Endothelial cell of umbilical vein (primary cell): ENCODE measurements at regions not wholly inside any gene's neighbourhood (a gene's known extent, or its start where the extent isn't known, plus 50 kb on each side); places are given as distances from the start of the nearest gene placed in this dataset.

Experiments used
- BruUV-seq: library from RNA; stranded (reverse); fragments of 400-500 nt; replicated peaks from 2 replicates; lab custom pipeline; 2021; lab: Mats Ljungman, UMichigan
- CTCF ChIA-PET: fragments of 300-600, 350-600 bp; sonication (Branson Sonifier 250); formaldehyde crosslinking; loops from one replicate; lab custom pipeline; 2021; ENCODE audit warnings: antibody characterized with exemption, inconsistent platforms; lab: Charles Lee
- POLR2A ChIA-PET: fragments of 300-600, 350-600 bp; sonication (Branson Sonifier 250); formaldehyde crosslinking; loops from one replicate; lab custom pipeline; 2021; ENCODE audit warnings: antibody characterized with exemption, inconsistent platforms; lab: Charles Lee
- DNase-seq: peaks from one replicate; pipeline ENCODE4 v3.0.0-alpha.2; 2011; ENCODE audit warnings: low read depth, low spot score
- FAIRE-seq: peaks from 2 replicates; lab custom pipeline; 2011; peaks lifted over from hg19 to GRCh38; lab: Jason Lieb, UNC
- H2AFZ ChIP-seq: 2 replicates; pipeline ENCODE4 v1.6.0; 2012; ENCODE audit warnings: low read depth, low read length, control low read depth, inconsistent platforms
- H3K27ac ChIP-seq: 2 replicates; pipeline ENCODE4 v1.5.1; 2011; ENCODE audit warnings: low read depth, mild to moderate bottlenecking, control low read depth, low read length, moderate library complexity; ENCODE audit not compliant: insufficient read depth
- H3K27me3 ChIP-seq, 2 experiments: 2 replicates each; pipeline versions ENCODE4 v1.6.0 to v1.6.1; 2011; ENCODE audit warnings: low read length in 2 of 2, mixed read lengths in 1 of 2; ENCODE audit not compliant: control insufficient read depth in 2 of 2, insufficient read depth in 2 of 2
- H3K36me3 ChIP-seq, 2 experiments: 2 replicates in 1 of 2; 3 replicates in 1 of 2; pipeline ENCODE4 v1.5.1; 2011; ENCODE audit warnings: low read length in 2 of 2, mild to moderate bottlenecking in 1 of 2, moderate library complexity in 1 of 2; ENCODE audit not compliant: control insufficient read depth in 2 of 2, insufficient read depth in 2 of 2; ENCODE audit errors: extremely low read depth in 1 of 2
- H3K4me1 ChIP-seq: 3 replicates; pipeline ENCODE4 v1.5.1; 2011; ENCODE audit warnings: mild to moderate bottlenecking, low read length; ENCODE audit not compliant: control insufficient read depth, insufficient read depth; ENCODE audit errors: extremely low read depth
- H3K4me2 ChIP-seq: 2 replicates; pipeline ENCODE4 v1.6.1; 2011; ENCODE audit warnings: low read length, control low read depth, mixed read lengths; ENCODE audit not compliant: insufficient read depth
- H3K4me3 ChIP-seq, 3 experiments: fragments of 200-600 bp in 1 of 3; sonication (generic), shearing (Covaris generic) in 1 of 3; replicated peaks in 1 of 3; 2 replicates each; pipeline ENCODE4 v1.5.1; 2011 to 2016; ENCODE audit warnings: control low read depth in 3 of 3, low read length in 3 of 3, mild to moderate bottlenecking in 2 of 3, inconsistent platforms in 1 of 3, low read depth in 1 of 3, moderate library complexity in 1 of 3; ENCODE audit not compliant: insufficient read depth in 1 of 3
- H3K79me2 ChIP-seq: 2 replicates; pipeline ENCODE4 v1.6.0; 2012; ENCODE audit warnings: low read length, inconsistent platforms; ENCODE audit not compliant: control insufficient read depth, insufficient read depth
- H3K9ac ChIP-seq: replicated peaks from 2 replicates; pipeline ENCODE3; 2011; ENCODE audit warnings: low read length, control low read depth; ENCODE audit not compliant: insufficient read depth; ENCODE audit errors: extremely low read depth
- H3K9me1 ChIP-seq: replicated peaks from 3 replicates; pipeline ENCODE4 v1.6.0; 2011; ENCODE audit warnings: mild to moderate bottlenecking, low read length; ENCODE audit not compliant: control insufficient read depth, insufficient read depth; ENCODE audit errors: extremely low read depth
- H3K9me3 ChIP-seq: replicated peaks from 2 replicates; pipeline ENCODE4 v1.5.1; 2012; ENCODE audit warnings: low read length, inconsistent platforms; ENCODE audit not compliant: control insufficient read depth, insufficient read depth
- H4K20me1 ChIP-seq: replicated peaks from 2 replicates; pipeline ENCODE3; 2011; ENCODE audit warnings: mild to moderate bottlenecking, low read length; ENCODE audit not compliant: control insufficient read depth, insufficient read depth; ENCODE audit errors: extremely low read depth
- EZH2 ChIP-seq: IDR thresholded peaks from 2 replicates; pipeline ENCODE4 v1.6.1; 2012; ENCODE audit warnings: borderline replicate concordance, low read depth, mild to moderate bottlenecking, moderate library complexity, low read length, inconsistent platforms; ENCODE audit not compliant: severe bottlenecking
- FOS ChIP-seq: IDR thresholded peaks from 2 replicates; pipeline ENCODE4 v1.6.1; 2011; ENCODE audit warnings: mild to moderate bottlenecking, low read length, moderate library complexity, borderline replicate concordance; ENCODE audit not compliant: insufficient read depth
- GATA2 ChIP-seq: IDR thresholded peaks from 2 replicates; pipeline ENCODE4 v1.7.0; 2011; ENCODE audit warnings: low read depth, mild to moderate bottlenecking, moderate library complexity, mixed read lengths, low read length; ENCODE audit not compliant: insufficient read length, insufficient read depth
- JUN ChIP-seq: IDR thresholded peaks from 2 replicates; pipeline ENCODE4 v1.6.1; 2011; ENCODE audit warnings: borderline replicate concordance, low read depth; ENCODE audit not compliant: insufficient read length, insufficient read depth
- MYC ChIP-seq: IDR thresholded peaks from one replicate; pipeline ENCODE4 v1.6.1; 2011; ENCODE audit warnings: mild to moderate bottlenecking, low read depth, low read length
- POLR2A ChIP-seq: IDR thresholded peaks from 2 replicates; pipeline ENCODE4 v1.6.1; 2012; ENCODE audit warnings: low read depth, mild to moderate bottlenecking, control low read depth, low read length
- POLR2AphosphoS5 ChIP-seq: IDR thresholded peaks from 2 replicates; pipeline ENCODE4 v1.6.1; 2012; ENCODE audit warnings: low read depth, mild to moderate bottlenecking, control low read depth, low read length, moderate library complexity; ENCODE audit not compliant: insufficient read depth
- dilution Hi-C: fragments of 300-500 bp; cut with MboI; formaldehyde crosslinking; loops from one replicate; pipeline ENCODE4 v1.15.0; 2019; ENCODE audit warnings: low sequenced_read_pairs; ENCODE audit not compliant: extremely low pct_ligation_motif_present
- intact Hi-C: fragments of 100-400 bp; cut with micrococcal nuclease; formaldehyde crosslinking; loops from one replicate; pipeline ENCODE4 v1.10.0; 2022
- TF ChIP-seq, protein P1 (sequence below), 2 donors: IDR thresholded peaks; 1 replicate in 1 of 2; 2 replicates in 1 of 2; pipeline ENCODE4 v1.5.1; 2011; ENCODE audit warnings: low read length in 2 of 2, mild to moderate bottlenecking in 2 of 2, moderate library complexity in 2 of 2, control low read depth in 1 of 2, inconsistent platforms in 1 of 2, low read depth in 1 of 2; ENCODE audit not compliant: insufficient read depth in 1 of 2; ENCODE audit errors: extremely low read depth in 1 of 2
- TF ChIP-seq, protein P2 (sequence below): IDR thresholded peaks from 2 replicates; pipeline ENCODE4 v1.6.1; 2011; ENCODE audit not compliant: insufficient read depth, insufficient read length

DNA sequence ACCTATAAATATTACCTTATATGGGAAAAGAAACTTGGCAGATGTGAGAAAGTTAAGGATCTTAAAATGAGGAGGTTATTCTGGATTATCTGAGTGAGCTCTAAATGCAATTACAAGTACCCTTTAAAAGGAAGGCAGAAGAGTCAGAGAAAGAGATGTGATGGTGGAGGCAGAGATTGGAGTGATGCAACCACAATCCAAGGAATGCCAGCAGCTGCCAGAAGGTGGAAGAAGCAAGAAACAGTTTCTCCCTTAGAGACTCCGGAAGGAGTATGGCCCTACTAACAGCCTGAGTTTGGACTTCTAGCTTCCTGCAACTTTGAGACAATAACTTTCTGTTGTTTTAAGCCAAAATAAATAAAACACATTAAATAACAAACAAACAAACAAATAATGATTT is 108.7 kb upstream of the PRLR start:
- Histone ChIP-seq H3K4me2 (no peak overlapping the region), H3K4me3 (no peak overlapping the region), H3K36me3 (no peaks in the 10 kb centered on the region), H3K27ac (no peak overlapping the region), H4K20me1 (no peaks in the 10 kb centered on the region), H3K4me1 (no peaks in the 10 kb centered on the region), H3K27me3 (no peaks in the 10 kb centered on the region), H3K9ac (no peak overlapping the region), H3K79me2 (no peaks in the 10 kb centered on the region), H3K9me3 (no peaks in the 10 kb centered on the region), H2AFZ (no peak overlapping the region), H3K9me1 (no peaks in the 10 kb centered on the region)
- intact Hi-C loops (no loop called here), dilution Hi-C loops (no loop called here)
- no peak for TF ChIP-seq POLR2AphosphoS5
- TF ChIP-seq FOS: no peak
- no peak for TF ChIP-seq POLR2A
- no peak for TF ChIP-seq MYC
- TF ChIP-seq, protein P1, sequence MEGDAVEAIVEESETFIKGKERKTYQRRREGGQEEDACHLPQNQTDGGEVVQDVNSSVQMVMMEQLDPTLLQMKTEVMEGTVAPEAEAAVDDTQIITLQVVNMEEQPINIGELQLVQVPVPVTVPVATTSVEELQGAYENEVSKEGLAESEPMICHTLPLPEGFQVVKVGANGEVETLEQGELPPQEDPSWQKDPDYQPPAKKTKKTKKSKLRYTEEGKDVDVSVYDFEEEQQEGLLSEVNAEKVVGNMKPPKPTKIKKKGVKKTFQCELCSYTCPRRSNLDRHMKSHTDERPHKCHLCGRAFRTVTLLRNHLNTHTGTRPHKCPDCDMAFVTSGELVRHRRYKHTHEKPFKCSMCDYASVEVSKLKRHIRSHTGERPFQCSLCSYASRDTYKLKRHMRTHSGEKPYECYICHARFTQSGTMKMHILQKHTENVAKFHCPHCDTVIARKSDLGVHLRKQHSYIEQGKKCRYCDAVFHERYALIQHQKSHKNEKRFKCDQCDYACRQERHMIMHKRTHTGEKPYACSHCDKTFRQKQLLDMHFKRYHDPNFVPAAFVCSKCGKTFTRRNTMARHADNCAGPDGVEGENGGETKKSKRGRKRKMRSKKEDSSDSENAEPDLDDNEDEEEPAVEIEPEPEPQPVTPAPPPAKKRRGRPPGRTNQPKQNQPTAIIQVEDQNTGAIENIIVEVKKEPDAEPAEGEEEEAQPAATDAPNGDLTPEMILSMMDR (IDR thresholded peaks at IDR 0.05; ENCODE audit: extremely low read depth in 1 of 2, insufficient read depth in 1 of 2, low read depth in 1 of 2, low read length in 2 of 2): no peak
- TF ChIP-seq EZH2: no peak
- TF ChIP-seq, protein P2, sequence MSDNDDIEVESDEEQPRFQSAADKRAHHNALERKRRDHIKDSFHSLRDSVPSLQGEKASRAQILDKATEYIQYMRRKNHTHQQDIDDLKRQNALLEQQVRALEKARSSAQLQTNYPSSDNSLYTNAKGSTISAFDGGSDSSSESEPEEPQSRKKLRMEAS: no peak
- TF ChIP-seq JUN: no peak
- TF ChIP-seq GATA2: no peak
- no TSS peak for BruUV-seq
- no peak for DNase-seq
- no peak for FAIRE-seq
- CTCF ChIA-PET: no interaction called here
- POLR2A ChIA-PET: no interaction called here
